ENCODE measurements at regions not wholly inside any gene's neighbourhood (a gene's known extent, or its start where the extent isn't known, plus 50 kb on each side); places are given as distances from the start of the nearest gene placed in this dataset.

GRCh38 chr2:58378152-58378551 is 137.0 kb upstream of the FANCL start:
- H3K36me3 ChIP-seq = no peaks in the 10 kb centered on the region
- no peaks in the 10 kb centered on the region for H3K9me3 ChIP-seq
- H3K4me3 ChIP-seq = no peak overlapping the region
- DNase-seq = no peak
- no peak for TF ChIP-seq CTCF (IDR thresholded peaks at IDR 0.05)
- no peak for TF ChIP-seq POLR2A (IDR thresholded peaks at IDR 0.05)
- no peaks in the 10 kb centered on the region for H3K4me1 ChIP-seq
- no peaks in the 10 kb centered on the region for H3K27me3 ChIP-seq
- no peak overlapping the region for H3K27ac ChIP-seq
- intact Hi-C loops (cut with DNase I; ENCODE audit: low total_unique reads) = no loop called here

GRCh38 chr2:58377181-58377580 is 136.1 kb upstream of the FANCL start:
- Histone ChIP-seq H3K9me3 (no peaks in the 10 kb centered on the region), H3K27me3 (no peaks in the 10 kb centered on the region), H3K4me1 (no peaks in the 10 kb centered on the region), H3K36me3 (no peaks in the 10 kb centered on the region), H3K4me3 (no peak overlapping the region), H3K27ac (no peak overlapping the region)
- DNase-seq = no peak
- intact Hi-C loops (cut with DNase I; ENCODE audit: low total_unique reads) = no loop called here
- TF ChIP-seq POLR2A (IDR thresholded peaks at IDR 0.05) = no peak
- TF ChIP-seq CTCF (IDR thresholded peaks at IDR 0.05) = no peak

GRCh38 chr2:58376592-58376991 is 135.5 kb upstream of the FANCL start:
- Histone ChIP-seq H3K27ac (no peak overlapping the region), H3K4me3 (no peak overlapping the region), H3K4me1 (no peaks in the 10 kb centered on the region), H3K27me3 (no peaks in the 10 kb centered on the region), H3K36me3 (no peaks in the 10 kb centered on the region), H3K9me3 (no peaks in the 10 kb centered on the region)
- intact Hi-C loops (cut with DNase I; ENCODE audit: low total_unique reads) = no loop called here
- DNase-seq = no peak
- TF ChIP-seq CTCF (IDR thresholded peaks at IDR 0.05) = no peak
- TF ChIP-seq POLR2A (IDR thresholded peaks at IDR 0.05) = no peak

GRCh38 chr2:58369594-58369993 is 128.5 kb upstream of the FANCL start:
- H3K4me1 ChIP-seq = no peaks in the 10 kb centered on the region
- no peaks in the 10 kb centered on the region for H3K36me3 ChIP-seq
- no peaks in the 10 kb centered on the region for H3K9me3 ChIP-seq
- no peak for TF ChIP-seq POLR2A (IDR thresholded peaks at IDR 0.05)
- TF ChIP-seq CTCF (IDR thresholded peaks at IDR 0.05) = no peak
- no peak for DNase-seq
- H3K27ac ChIP-seq = no peak overlapping the region
- H3K27me3 ChIP-seq = no peaks in the 10 kb centered on the region
- intact Hi-C loops (cut with DNase I; ENCODE audit: low total_unique reads) = no loop called here
- no peak overlapping the region for H3K4me3 ChIP-seq

GRCh38 chr2:58364098-58364497 is 123.0 kb upstream of the FANCL start:
- Histone ChIP-seq H3K9me3 (no peaks in the 10 kb centered on the region), H3K4me1 (no peaks in the 10 kb centered on the region), H3K27ac (no peak overlapping the region), H3K36me3 (no peaks in the 10 kb centered on the region), H3K4me3 (no peak overlapping the region), H3K27me3 (no peaks in the 10 kb centered on the region)
- TF ChIP-seq CTCF (IDR thresholded peaks at IDR 0.05) = no peak
- TF ChIP-seq POLR2A (IDR thresholded peaks at IDR 0.05) = no peak
- no peak for DNase-seq
- intact Hi-C loops (cut with DNase I; ENCODE audit: low total_unique reads) = no loop called here
